ENCODE measurements at regions not wholly inside any gene's neighbourhood (a gene's known extent, or its start where the extent isn't known, plus 50 kb on each side); places are given as distances from the start of the nearest gene placed in this dataset.

DNA sequence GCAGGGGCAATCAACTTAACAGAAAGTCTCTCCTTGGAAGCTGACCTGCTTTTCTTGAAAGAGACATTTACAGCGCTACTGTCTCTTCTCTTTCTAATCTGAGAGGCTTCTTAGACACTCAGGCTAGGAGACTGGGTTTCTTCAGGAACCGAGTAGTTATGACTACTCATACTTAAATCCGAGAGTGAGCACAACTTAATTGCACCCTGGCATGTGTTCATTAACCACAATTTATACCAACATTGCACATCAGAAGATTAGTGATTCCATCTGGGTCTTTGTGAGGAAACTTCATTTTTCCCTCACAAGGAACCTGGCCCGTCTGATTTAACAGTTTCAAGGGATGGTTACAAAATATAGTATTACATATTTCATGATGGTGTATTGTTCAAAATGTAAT is 176.9 kb downstream of the UBE2E3 start:
- Histone ChIP-seq H2AFZ (no peak overlapping the region), H3K27ac (no peak overlapping the region), H3K27me3 (ENCODE audit: insufficient read depth, low read depth) (no peaks in the 10 kb centered on the region), H3K4me3 (no peak overlapping the region), H3F3A (ENCODE audit: insufficient read depth, low read depth) (no peaks in the 10 kb centered on the region), H4K20me1 (ENCODE audit: insufficient read depth) (no peaks in the 10 kb centered on the region), H3K9me3 (ENCODE audit: insufficient read depth, low read depth) (peaks cover 6% of the 10 kb centered on the region; the same call in 1 of the 2 replicates), H3K36me3 (ENCODE audit: low read depth) (no peaks in the 10 kb centered on the region), H3K4me1 (replicated peaks; ENCODE audit: insufficient read depth) (no peaks in the 10 kb centered on the region), H3K79me2 (ENCODE audit: low read depth) (no peaks in the 10 kb centered on the region), H3K4me2 (no peak overlapping the region), H3K9me2 (ENCODE audit: insufficient read depth) (no peaks in the 10 kb centered on the region; the same call in 1 of the 2 replicates)
- CTCF ChIA-PET, result no interaction called here
- DNase-seq, result no peak
- TF ChIP-seq, protein P1, sequence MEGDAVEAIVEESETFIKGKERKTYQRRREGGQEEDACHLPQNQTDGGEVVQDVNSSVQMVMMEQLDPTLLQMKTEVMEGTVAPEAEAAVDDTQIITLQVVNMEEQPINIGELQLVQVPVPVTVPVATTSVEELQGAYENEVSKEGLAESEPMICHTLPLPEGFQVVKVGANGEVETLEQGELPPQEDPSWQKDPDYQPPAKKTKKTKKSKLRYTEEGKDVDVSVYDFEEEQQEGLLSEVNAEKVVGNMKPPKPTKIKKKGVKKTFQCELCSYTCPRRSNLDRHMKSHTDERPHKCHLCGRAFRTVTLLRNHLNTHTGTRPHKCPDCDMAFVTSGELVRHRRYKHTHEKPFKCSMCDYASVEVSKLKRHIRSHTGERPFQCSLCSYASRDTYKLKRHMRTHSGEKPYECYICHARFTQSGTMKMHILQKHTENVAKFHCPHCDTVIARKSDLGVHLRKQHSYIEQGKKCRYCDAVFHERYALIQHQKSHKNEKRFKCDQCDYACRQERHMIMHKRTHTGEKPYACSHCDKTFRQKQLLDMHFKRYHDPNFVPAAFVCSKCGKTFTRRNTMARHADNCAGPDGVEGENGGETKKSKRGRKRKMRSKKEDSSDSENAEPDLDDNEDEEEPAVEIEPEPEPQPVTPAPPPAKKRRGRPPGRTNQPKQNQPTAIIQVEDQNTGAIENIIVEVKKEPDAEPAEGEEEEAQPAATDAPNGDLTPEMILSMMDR (conservative IDR thresholded peaks at IDR 0.05), result no peak
- no peak for TF ChIP-seq EZH2 (IDR thresholded peaks at IDR 0.05; ENCODE audit: low read depth)
- POLR2A ChIA-PET (ENCODE audit: unreplicated experiment), result no interaction called here
- BruUV-seq (replicated peaks), result no TSS peak
- intact Hi-C loops (cut with micrococcal nuclease; ENCODE audit: unreplicated experiment), result no loop called here

DNA sequence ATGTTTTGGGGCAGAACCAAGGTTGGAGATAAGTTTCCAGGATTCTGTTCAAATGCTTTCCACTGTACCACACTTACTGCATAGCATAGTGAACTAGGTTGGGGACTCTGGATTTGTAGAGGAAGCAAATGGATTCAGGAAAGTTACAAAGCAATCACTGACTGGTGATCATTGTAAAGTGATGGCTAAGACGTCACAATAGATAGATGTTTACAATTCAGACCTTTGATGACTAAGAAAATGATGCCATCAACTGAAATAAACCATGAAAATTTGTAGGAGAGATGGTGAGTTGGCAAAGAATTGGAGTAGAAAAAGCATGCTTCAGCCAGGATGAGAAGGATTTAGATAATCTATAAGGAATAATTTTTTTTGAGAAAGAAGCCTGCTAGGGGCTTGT is 178.0 kb downstream of the UBE2E3 start:
- POLR2A ChIA-PET (ENCODE audit: unreplicated experiment), result no interaction called here
- H3K9me3 ChIP-seq (ENCODE audit: insufficient read depth, low read depth), result peaks cover 6% of the 10 kb centered on the region; the same call in 1 of the 2 replicates
- no peak for DNase-seq
- intact Hi-C loops (cut with micrococcal nuclease; ENCODE audit: unreplicated experiment), result no loop called here
- no peak overlapping the region for H3K4me2 ChIP-seq
- no peaks in the 10 kb centered on the region for H3K36me3 ChIP-seq (ENCODE audit: low read depth)
- H3K27ac ChIP-seq, result no peak overlapping the region
- no peak overlapping the region for H2AFZ ChIP-seq
- BruUV-seq (replicated peaks), result no TSS peak
- no peaks in the 10 kb centered on the region for H3K4me1 ChIP-seq (replicated peaks; ENCODE audit: insufficient read depth)
- no peaks in the 10 kb centered on the region; the same call in 1 of the 2 replicates for H3K9me2 ChIP-seq (ENCODE audit: insufficient read depth)
- no peaks in the 10 kb centered on the region for H4K20me1 ChIP-seq (ENCODE audit: insufficient read depth)
- CTCF ChIA-PET, result no interaction called here
- TF ChIP-seq EZH2 (IDR thresholded peaks at IDR 0.05; ENCODE audit: low read depth), result no peak
- TF ChIP-seq, protein P1 (conservative IDR thresholded peaks at IDR 0.05), result no peak
- H3F3A ChIP-seq (ENCODE audit: insufficient read depth, low read depth), result no peaks in the 10 kb centered on the region
- H3K27me3 ChIP-seq (ENCODE audit: insufficient read depth, low read depth), result no peaks in the 10 kb centered on the region
- H3K79me2 ChIP-seq (ENCODE audit: low read depth), result no peaks in the 10 kb centered on the region
- no peak overlapping the region for H3K4me3 ChIP-seq

DNA sequence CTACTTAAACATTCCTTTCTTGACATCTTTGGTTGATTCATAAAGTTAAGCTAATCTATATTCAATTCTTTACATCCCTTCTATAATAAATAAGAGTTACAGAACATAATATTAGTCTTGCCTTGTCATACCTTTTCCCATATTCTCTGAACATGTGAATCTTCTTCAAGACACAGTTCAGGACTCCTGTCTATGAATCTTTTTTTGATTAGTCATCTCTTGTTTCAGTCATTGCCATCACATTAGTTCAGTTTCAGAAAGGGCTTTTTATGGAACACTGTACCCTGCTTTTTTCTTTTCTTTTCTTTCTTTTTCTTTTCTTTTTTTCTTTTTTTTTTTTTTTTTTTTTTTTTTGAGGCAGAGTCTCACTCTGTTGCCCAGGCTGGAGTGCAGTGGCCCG is 181.2 kb downstream of the UBE2E3 start:
- Histone ChIP-seq H3K36me3 (ENCODE audit: low read depth) (no peaks in the 10 kb centered on the region), H3F3A (ENCODE audit: insufficient read depth, low read depth) (no peaks in the 10 kb centered on the region), H3K27ac (no peak overlapping the region), H3K79me2 (ENCODE audit: low read depth) (no peaks in the 10 kb centered on the region), H3K9me2 (ENCODE audit: insufficient read depth) (no peaks in the 10 kb centered on the region), H3K9me3 (ENCODE audit: insufficient read depth, low read depth) (no peaks in the 10 kb centered on the region), H3K4me2 (no peak overlapping the region), H3K27me3 (ENCODE audit: insufficient read depth, low read depth) (no peaks in the 10 kb centered on the region), H4K20me1 (ENCODE audit: insufficient read depth) (no peaks in the 10 kb centered on the region), H2AFZ (no peak overlapping the region), H3K4me1 (replicated peaks; ENCODE audit: insufficient read depth) (no peaks in the 10 kb centered on the region), H3K4me3 (no peak overlapping the region)
- ChIA-PET CTCF (no interaction called here), POLR2A (ENCODE audit: unreplicated experiment) (interaction anchor here (0.6 kb wide), 1 partner anchor 287 kb away, joined by 5 read pairs; no protein-coding TSS in a partner anchor)
- no peak for TF ChIP-seq EZH2 (IDR thresholded peaks at IDR 0.05; ENCODE audit: low read depth)
- TF ChIP-seq, protein P1 (conservative IDR thresholded peaks at IDR 0.05), result no peak
- intact Hi-C loops (cut with micrococcal nuclease; ENCODE audit: unreplicated experiment), result no loop called here
- DNase-seq, result peak in 1 of 2 experiments; percentile 34
- no TSS peak for BruUV-seq (replicated peaks)
